RWPE2 (cell line): ENCODE measurements at regions not wholly inside any gene's neighbourhood (a gene's known extent, or its start where the extent isn't known, plus 50 kb on each side); places are given as distances from the start of the nearest gene placed in this dataset.
"Not testable (repeated sequence)": the region's sequence is repeated elsewhere in the genome, so short reads cannot be mapped to it uniquely, and the experiment has no call there.

Experiments used
- ATAC-seq: fragments of 200-7000 bp; cut with Tn5 transposase; 3 replicates; pipeline ENCODE4 v1.9.1; 2021; ENCODE audit warnings: low read depth
- DNase-seq: peaks from one replicate; pipeline ENCODE4 v3.0.0-alpha.2; 2020; ENCODE audit warnings: low spot score
- H3K27ac ChIP-seq: fragments of 450-650 bp; 2 replicates; pipeline ENCODE4 v1.5.1; 2017; ENCODE audit warnings: mild to moderate bottlenecking; ENCODE audit not compliant: poor library complexity, severe bottlenecking
- H3K27me3 ChIP-seq: fragments of 250-450 bp; sonication (Bioruptor Pico); 2 replicates; pipeline ENCODE4 v1.5.1; 2021; ENCODE audit warnings: mild to moderate bottlenecking, moderate library complexity; ENCODE audit not compliant: insufficient read depth, poor library complexity, severe bottlenecking
- H3K36me3 ChIP-seq: fragments of 250-450 bp; sonication (Bioruptor Pico); 2 replicates; pipeline ENCODE4 v1.5.1; 2020; ENCODE audit warnings: low read depth, mild to moderate bottlenecking, moderate library complexity
- H3K4me1 ChIP-seq: fragments of 250-450 bp; sonication (Bioruptor Pico); 2 replicates; pipeline ENCODE4 v1.5.1; 2021; ENCODE audit warnings: mild to moderate bottlenecking, moderate library complexity; ENCODE audit not compliant: insufficient read depth, poor library complexity, severe bottlenecking
- H3K4me3 ChIP-seq: fragments of 250-450 bp; sonication (Bioruptor Pico); 2 replicates; pipeline ENCODE4 v1.5.1; 2021; ENCODE audit warnings: mild to moderate bottlenecking, moderate library complexity; ENCODE audit not compliant: severe bottlenecking
- H3K9me3 ChIP-seq: fragments of 250-450 bp; sonication (Bioruptor Pico); 2 replicates; pipeline ENCODE4 v1.5.1; 2021; ENCODE audit warnings: mild to moderate bottlenecking, moderate library complexity; ENCODE audit not compliant: severe bottlenecking
- TF ChIP-seq, protein P1 (sequence below): fragments of 450-650 bp; IDR thresholded peaks from one replicate; pipeline ENCODE4 v1.5.1; 2017; ENCODE audit warnings: mild to moderate bottlenecking, moderate library complexity; ENCODE audit not compliant: poor library complexity, severe bottlenecking

DNA sequence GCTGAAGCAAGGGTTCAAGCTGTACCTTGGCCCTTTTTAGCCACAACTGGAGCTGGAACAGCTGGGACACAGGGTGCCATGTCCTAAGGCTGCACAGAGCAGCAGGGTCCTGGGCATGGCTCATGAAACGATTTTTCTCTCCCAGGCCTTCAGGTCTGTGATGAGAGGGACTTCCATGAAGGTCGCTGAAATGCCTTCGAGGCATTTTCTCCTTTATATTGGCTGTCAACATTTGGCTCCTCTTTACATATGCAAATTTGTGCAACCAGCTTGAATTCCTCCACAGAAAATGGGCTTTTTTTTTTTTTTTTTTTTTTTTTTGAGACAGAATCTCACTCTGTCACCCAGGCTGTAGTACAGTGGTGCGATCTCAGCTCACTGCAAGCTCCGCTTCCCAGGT is 430.8 kb downstream of the PCDH11X start:
- DNase-seq (no peak), ATAC-seq (no peak)

DNA sequence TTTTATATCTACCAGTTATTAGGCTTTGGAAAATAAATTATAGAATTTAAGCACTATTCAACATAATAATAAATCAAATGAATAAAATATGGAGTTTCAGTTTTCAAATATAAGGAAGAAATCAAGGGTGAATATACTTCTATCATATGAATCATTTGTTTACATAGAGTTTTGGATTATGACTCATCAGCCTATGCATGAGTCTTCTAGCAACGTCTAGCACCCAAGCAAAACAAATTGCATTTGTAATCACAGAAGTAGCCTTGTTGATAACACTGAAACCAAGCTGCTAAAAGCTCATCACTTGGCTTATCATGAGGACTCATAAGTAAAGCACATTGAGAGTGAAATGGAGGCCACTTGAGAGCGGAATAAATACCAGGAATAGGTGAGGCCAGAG is 434.6 kb downstream of the PCDH11X start:
- no peaks in the 10 kb centered on the region for H3K4me1 ChIP-seq
- H3K4me3 ChIP-seq, result no peak overlapping the region
- ATAC-seq (no peak), DNase-seq (no peak)
- no peaks in the 10 kb centered on the region for H3K9me3 ChIP-seq
- no peaks in the 10 kb centered on the region for H3K36me3 ChIP-seq
- no peaks in the 10 kb centered on the region for H3K27me3 ChIP-seq
- no peak overlapping the region for H3K27ac ChIP-seq
- TF ChIP-seq, protein P1, sequence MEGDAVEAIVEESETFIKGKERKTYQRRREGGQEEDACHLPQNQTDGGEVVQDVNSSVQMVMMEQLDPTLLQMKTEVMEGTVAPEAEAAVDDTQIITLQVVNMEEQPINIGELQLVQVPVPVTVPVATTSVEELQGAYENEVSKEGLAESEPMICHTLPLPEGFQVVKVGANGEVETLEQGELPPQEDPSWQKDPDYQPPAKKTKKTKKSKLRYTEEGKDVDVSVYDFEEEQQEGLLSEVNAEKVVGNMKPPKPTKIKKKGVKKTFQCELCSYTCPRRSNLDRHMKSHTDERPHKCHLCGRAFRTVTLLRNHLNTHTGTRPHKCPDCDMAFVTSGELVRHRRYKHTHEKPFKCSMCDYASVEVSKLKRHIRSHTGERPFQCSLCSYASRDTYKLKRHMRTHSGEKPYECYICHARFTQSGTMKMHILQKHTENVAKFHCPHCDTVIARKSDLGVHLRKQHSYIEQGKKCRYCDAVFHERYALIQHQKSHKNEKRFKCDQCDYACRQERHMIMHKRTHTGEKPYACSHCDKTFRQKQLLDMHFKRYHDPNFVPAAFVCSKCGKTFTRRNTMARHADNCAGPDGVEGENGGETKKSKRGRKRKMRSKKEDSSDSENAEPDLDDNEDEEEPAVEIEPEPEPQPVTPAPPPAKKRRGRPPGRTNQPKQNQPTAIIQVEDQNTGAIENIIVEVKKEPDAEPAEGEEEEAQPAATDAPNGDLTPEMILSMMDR, result no peak

More for the DNA sequence above, 430.8 kb downstream of the PCDH11X start:
- H3K27me3 ChIP-seq, result no peaks in the 10 kb centered on the region
- no peaks in the 10 kb centered on the region for H3K9me3 ChIP-seq
- TF ChIP-seq, protein P1, result no peak
- H3K36me3 ChIP-seq, result no peaks in the 10 kb centered on the region
- H3K27ac ChIP-seq, result no peak overlapping the region
- H3K4me3 ChIP-seq, result no peak overlapping the region
- H3K4me1 ChIP-seq, result no peaks in the 10 kb centered on the region

DNA sequence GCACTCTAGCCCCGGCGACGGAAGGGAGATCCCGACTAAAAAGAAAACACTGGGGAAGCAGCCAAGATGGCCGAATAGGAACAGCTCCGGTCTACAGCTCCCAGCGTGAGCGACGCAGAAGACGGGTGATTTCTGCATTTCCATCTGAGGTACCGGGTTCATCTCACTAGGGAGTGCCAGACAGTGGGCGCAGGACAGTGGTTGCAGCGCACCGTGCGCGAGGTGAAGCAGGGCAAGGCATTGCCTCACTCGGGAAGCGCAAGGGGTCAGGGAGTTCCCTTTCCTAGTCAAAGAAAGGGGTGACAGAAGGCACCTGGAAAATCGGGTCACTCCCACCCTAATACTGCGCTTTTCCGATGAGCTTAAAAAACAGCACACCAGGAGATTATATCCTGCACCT is 435.8 kb downstream of the PCDH11X start:
- not testable (repeated sequence) for DNase-seq, H3K36me3 ChIP-seq, H3K4me3 ChIP-seq, H3K9me3 ChIP-seq, H3K4me1 ChIP-seq, H3K27ac ChIP-seq, ATAC-seq, H3K27me3 ChIP-seq

DNA sequence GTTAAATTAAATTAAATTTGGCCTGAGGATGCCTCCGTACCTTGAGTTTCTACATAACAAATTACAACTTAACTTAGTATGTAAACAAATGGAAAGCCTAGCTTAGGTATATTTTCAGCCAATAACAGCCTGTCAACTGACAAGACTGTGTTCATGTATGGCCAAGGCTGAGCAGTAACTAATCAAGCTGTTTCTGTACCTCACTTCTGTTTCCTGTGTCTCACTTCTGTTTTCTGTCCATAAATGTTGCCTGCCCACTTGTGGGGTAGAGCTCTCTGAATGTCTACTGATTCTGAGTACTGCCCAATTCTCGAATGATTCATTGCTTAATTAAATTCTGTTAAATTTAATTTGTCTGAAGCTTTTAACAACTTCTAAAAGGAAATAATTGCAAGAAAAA is 445.2 kb downstream of the PCDH11X start:
- no peak for DNase-seq
- Histone ChIP-seq H3K36me3 (no peaks in the 10 kb centered on the region), H3K27me3 (no peaks in the 10 kb centered on the region), H3K4me1 (no peaks in the 10 kb centered on the region), H3K4me3 (no peak overlapping the region), H3K9me3 (no peaks in the 10 kb centered on the region), H3K27ac (no peak overlapping the region)
- TF ChIP-seq, protein P1, result no peak
- no peak for ATAC-seq

DNA sequence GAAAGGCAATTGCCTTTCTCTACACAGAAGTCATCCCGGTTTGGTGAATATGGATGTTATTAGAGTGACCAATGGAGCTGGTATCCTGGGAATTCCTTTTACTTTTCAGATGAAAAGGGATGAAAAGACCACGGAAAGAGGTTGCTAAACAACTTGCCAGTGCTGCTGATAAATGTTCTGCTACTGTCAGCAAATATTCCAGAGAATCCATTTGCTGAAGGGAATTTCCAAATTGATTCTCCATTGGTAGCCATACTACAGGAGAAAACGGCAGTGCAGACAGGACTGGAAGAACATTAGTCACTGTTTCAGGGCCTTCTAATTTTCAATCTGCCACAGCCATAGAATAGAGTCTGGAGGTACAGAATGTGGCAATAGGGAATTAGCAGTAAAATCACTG is 451.5 kb downstream of the PCDH11X start:
- TF ChIP-seq, protein P1, result no peak
- ATAC-seq (no peak), DNase-seq (no peak)
- H3K4me1 ChIP-seq, result no peaks in the 10 kb centered on the region
- H3K27ac ChIP-seq, result no peak overlapping the region
- H3K9me3 ChIP-seq, result no peaks in the 10 kb centered on the region
- H3K27me3 ChIP-seq, result no peaks in the 10 kb centered on the region
- no peak overlapping the region for H3K4me3 ChIP-seq
- no peaks in the 10 kb centered on the region for H3K36me3 ChIP-seq

DNA sequence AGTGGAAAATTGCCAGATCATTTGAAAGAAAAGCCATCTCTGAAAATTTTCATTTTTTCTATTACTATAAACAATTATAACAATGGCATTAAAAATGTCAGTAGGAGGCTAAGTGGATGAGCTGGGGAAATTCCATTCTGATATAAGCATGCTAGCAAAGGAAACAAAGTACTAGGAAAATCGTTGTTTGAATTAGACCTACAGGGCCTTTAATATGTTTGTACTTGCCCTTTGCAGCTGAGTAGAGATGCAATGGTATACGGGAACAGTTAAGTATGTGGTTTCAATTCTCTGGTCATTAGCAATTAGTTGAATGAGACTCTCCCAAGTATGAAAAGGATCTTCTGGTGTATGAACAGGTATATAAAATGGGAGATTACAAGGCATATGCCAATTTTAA is 452.2 kb downstream of the PCDH11X start:
- no peaks in the 10 kb centered on the region for H3K4me1 ChIP-seq
- no peak for ATAC-seq
- no peak overlapping the region for H3K4me3 ChIP-seq
- no peaks in the 10 kb centered on the region for H3K9me3 ChIP-seq
- no peaks in the 10 kb centered on the region for H3K36me3 ChIP-seq
- no peak for DNase-seq
- no peaks in the 10 kb centered on the region for H3K27me3 ChIP-seq
- TF ChIP-seq, protein P1, result no peak
- no peak overlapping the region for H3K27ac ChIP-seq
